ENCODE measurements at regions not wholly inside any gene's neighbourhood (a gene's known extent, or its start where the extent isn't known, plus 50 kb on each side); places are given as distances from the start of the nearest gene placed in this dataset.

GRCh38 chr1:219000631-219001030, 173.0 kb upstream of the LYPLAL1 start:
- no peak for DNase-seq

- DNase-seq: no peak
Observed at GRCh38 chr1:219010720-219011119, 163.0 kb upstream of the LYPLAL1 start.

GRCh38 chr1:219020386-219020785, 153.3 kb upstream of the LYPLAL1 start:
- no peak for DNase-seq

GRCh38 chr1:219020846-219021245, 152.8 kb upstream of the LYPLAL1 start:
- no peak for DNase-seq

- no peak for DNase-seq
Observed at GRCh38 chr1:219027146-219027673, 146.5 kb upstream of the LYPLAL1 start.

- no peak for DNase-seq
Observed at GRCh38 chr1:219031809-219032208, 141.9 kb upstream of the LYPLAL1 start.

- DNase-seq: no peak
Observed at GRCh38 chr1:219038398-219038797, 135.3 kb upstream of the LYPLAL1 start.

GRCh38 chr1:219039017-219039681, 134.5 kb upstream of the LYPLAL1 start:
- no peak for DNase-seq

- DNase-seq: no peak
Observed at GRCh38 chr1:219039682-219040154, 134.0 kb upstream of the LYPLAL1 start.

- no peak for DNase-seq
Observed at GRCh38 chr1:219040291-219040690, 133.4 kb upstream of the LYPLAL1 start.

- no peak for DNase-seq
Observed at GRCh38 chr1:219041141-219041540, 132.5 kb upstream of the LYPLAL1 start.

- DNase-seq: peak; percentile 6
Observed at GRCh38 chr1:219041818-219042217, 131.9 kb upstream of the LYPLAL1 start.

- no peak for DNase-seq
Observed at GRCh38 chr1:219042769-219043168, 130.9 kb upstream of the LYPLAL1 start.

- no peak for DNase-seq
Observed at GRCh38 chr1:219045246-219045645, 128.4 kb upstream of the LYPLAL1 start.

GRCh38 chr1:219049501-219049900, 124.2 kb upstream of the LYPLAL1 start:
- peak; percentile 26 for DNase-seq

GRCh38 chr1:219050086-219050821, 123.4 kb upstream of the LYPLAL1 start:
- no peak for DNase-seq

GRCh38 chr1:219050822-219051125, 122.9 kb upstream of the LYPLAL1 start:
- no peak for DNase-seq

GRCh38 chr1:219051547-219051946, 122.1 kb upstream of the LYPLAL1 start:
- no peak for DNase-seq

GRCh38 chr1:219058891-219059820, 114.5 kb upstream of the LYPLAL1 start:
- DNase-seq: no peak

GRCh38 chr1:219060798-219061197, 112.9 kb upstream of the LYPLAL1 start:
- no peak for DNase-seq

GRCh38 chr1:219062161-219062560, 111.5 kb upstream of the LYPLAL1 start:
- no peak for DNase-seq

- DNase-seq: no peak
Observed at GRCh38 chr1:219066098-219066497, 107.6 kb upstream of the LYPLAL1 start.

All from eye (tissue), 1 donor.